GM13977 (cell line): ENCODE measurements at regions not wholly inside any gene's neighbourhood (a gene's known extent, or its start where the extent isn't known, plus 50 kb on each side); places are given as distances from the start of the nearest gene placed in this dataset.
"Not testable (repeated sequence)": the region's sequence is repeated elsewhere in the genome, so short reads cannot be mapped to it uniquely, and the experiment has no call there.

Source experiments
- DNase-seq: peaks from one replicate; pipeline ENCODE4 v3.0.0; 2012; ENCODE audit warnings: low spot score
- CTCF ChIP-seq: IDR thresholded peaks from 2 replicates; pipeline ENCODE4 v1.5.1; 2012; ENCODE audit warnings: mild to moderate bottlenecking, control low read depth; ENCODE audit not compliant: insufficient read depth; ENCODE audit errors: extremely low read depth, missing control alignments
- in situ Hi-C: fragments of 300-500 bp; cut with MboI; formaldehyde crosslinking; loops from one replicate; pipeline ENCODE4 v1.12.0; 2022; ENCODE audit warnings: low sequenced_read_pairs, low pct_unique_long_range_greater_than_20kb, mixed read lengths, inconsistent platforms; ENCODE audit not compliant: unreplicated experiment

GRCh38 chr4:107500551-107500950, 219.5 kb downstream of the PAPSS1 start:
- DNase-seq, result no peak
- TF ChIP-seq CTCF, result no peak
- in situ Hi-C loops, result no loop called here

- no peak for DNase-seq
- in situ Hi-C loops, result no loop called here
Observed at GRCh38 chr4:107497054-107497453, 223.0 kb downstream of the PAPSS1 start.

GRCh38 chr4:107492566-107492965, 227.5 kb downstream of the PAPSS1 start:
- no peak for TF ChIP-seq CTCF
- in situ Hi-C loops, result no loop called here
- no peak for DNase-seq

More at GRCh38 chr4:107497054-107497453, 223.0 kb downstream of the PAPSS1 start:
- TF ChIP-seq CTCF, result no peak

GRCh38 chr4:107490116-107490515, 229.9 kb downstream of the PAPSS1 start:
- no peak for TF ChIP-seq CTCF
- in situ Hi-C loops, result no loop called here
- DNase-seq, result no peak

- in situ Hi-C loops, DNase-seq: not testable (repeated sequence)
Observed at GRCh38 chr4:107483621-107484020, 236.4 kb downstream of the PAPSS1 start.

GRCh38 chr4:107482546-107482945, 237.5 kb downstream of the PAPSS1 start:
- TF ChIP-seq CTCF, result no peak
- in situ Hi-C loops, result no loop called here
- DNase-seq, result no peak

GRCh38 chr4:107478327-107478980, 241.6 kb downstream of the PAPSS1 start:
- no peak for DNase-seq
- no peak for TF ChIP-seq CTCF
- in situ Hi-C loops, result no loop called here
